Limb (tissue), 2 donors: ENCODE measurements at regions not wholly inside any gene's neighbourhood (a gene's known extent, or its start where the extent isn't known, plus 50 kb on each side); places are given as distances from the start of the nearest gene placed in this dataset.

ENCODE experiments used
- DNase-seq, 2 donors: peaks; one replicate each; pipeline ENCODE4 v3.0.0-alpha.2; 2016; ENCODE audit errors: extremely low spot score in 2 of 2

- no peak for DNase-seq
Measured at GRCh38 chr13:75052616-75053015, 429.4 kb downstream of the TBC1D4 start.

- peak in 1 of 2 donors; percentile 47 for DNase-seq
Measured at GRCh38 chr13:75050419-75051046, 431.4 kb downstream of the TBC1D4 start.

GRCh38 chr13:75049735-75050335 is 432.1 kb downstream of the TBC1D4 start:
- no peak for DNase-seq

- DNase-seq, result no peak
Measured at GRCh38 chr13:75042807-75043206, 439.2 kb downstream of the TBC1D4 start.

- no peak for DNase-seq
Measured at GRCh38 chr13:75038393-75039113, 443.4 kb downstream of the TBC1D4 start.

- DNase-seq, result no peak
Measured at GRCh38 chr13:75025956-75026355, 456.0 kb downstream of the TBC1D4 start.

- no peak for DNase-seq
Measured at GRCh38 chr13:75024602-75025001, 457.4 kb downstream of the TBC1D4 start.

- no peak for DNase-seq
Measured at GRCh38 chr13:75023609-75024008, 458.4 kb downstream of the TBC1D4 start.

- DNase-seq, result no peak
Measured at GRCh38 chr13:75021151-75021550, 460.8 kb downstream of the TBC1D4 start.

GRCh38 chr13:75016225-75016624 is 465.7 kb downstream of the TBC1D4 start:
- no peak for DNase-seq

- no peak for DNase-seq
Measured at GRCh38 chr13:75013818-75014217, 468.2 kb downstream of the TBC1D4 start.

GRCh38 chr13:75010941-75011340 is 471.0 kb downstream of the TBC1D4 start:
- no peak for DNase-seq

- no peak for DNase-seq
Measured at GRCh38 chr13:75008926-75009325, 473.0 kb downstream of the TBC1D4 start.

- DNase-seq, result no peak
Measured at GRCh38 chr13:74990992-74991391, 491.0 kb downstream of the TBC1D4 start.

- DNase-seq, result no peak
Measured at GRCh38 chr13:74987124-74987690, 494.8 kb downstream of the TBC1D4 start.

GRCh38 chr13:74986609-74987008 is 495.4 kb downstream of the TBC1D4 start:
- no peak for DNase-seq

- DNase-seq, result no peak
Measured at GRCh38 chr13:74979703-74980102, 502.3 kb downstream of the TBC1D4 start.

- DNase-seq, result no peak
Measured at GRCh38 chr13:74978591-74978990, 503.4 kb downstream of the TBC1D4 start.

GRCh38 chr13:74977498-74977897 is 504.5 kb downstream of the TBC1D4 start:
- DNase-seq, result no peak

- no peak for DNase-seq
Measured at GRCh38 chr13:74975111-74975510, 506.9 kb downstream of the TBC1D4 start.

- DNase-seq, result no peak
Measured at GRCh38 chr13:74973935-74974879, 507.8 kb downstream of the TBC1D4 start.
